ENCODE measurements at regions not wholly inside any gene's neighbourhood (a gene's known extent, or its start where the extent isn't known, plus 50 kb on each side); places are given as distances from the start of the nearest gene placed in this dataset.

DNA sequence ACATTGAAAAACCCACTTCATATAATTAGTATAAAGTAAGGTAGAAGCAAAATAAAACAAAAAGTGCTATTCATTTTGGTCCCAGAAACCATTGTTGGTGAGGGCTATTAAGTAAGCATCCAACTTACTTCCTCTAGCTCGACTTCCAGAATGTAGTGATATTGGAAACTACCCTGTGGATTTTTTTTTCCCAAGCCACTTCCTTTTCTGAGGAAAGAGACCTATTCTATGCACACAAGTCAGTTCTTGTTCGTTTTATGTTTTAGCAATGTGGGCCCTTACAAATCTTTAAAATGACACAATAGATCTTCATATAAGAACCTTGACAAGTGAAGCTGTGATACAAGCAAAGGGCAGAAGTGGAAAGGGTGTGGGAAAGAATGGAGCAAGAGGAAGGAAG lies 402.0 kb upstream of the TBL1XR1 start:
- TF ChIP-seq, protein P1, sequence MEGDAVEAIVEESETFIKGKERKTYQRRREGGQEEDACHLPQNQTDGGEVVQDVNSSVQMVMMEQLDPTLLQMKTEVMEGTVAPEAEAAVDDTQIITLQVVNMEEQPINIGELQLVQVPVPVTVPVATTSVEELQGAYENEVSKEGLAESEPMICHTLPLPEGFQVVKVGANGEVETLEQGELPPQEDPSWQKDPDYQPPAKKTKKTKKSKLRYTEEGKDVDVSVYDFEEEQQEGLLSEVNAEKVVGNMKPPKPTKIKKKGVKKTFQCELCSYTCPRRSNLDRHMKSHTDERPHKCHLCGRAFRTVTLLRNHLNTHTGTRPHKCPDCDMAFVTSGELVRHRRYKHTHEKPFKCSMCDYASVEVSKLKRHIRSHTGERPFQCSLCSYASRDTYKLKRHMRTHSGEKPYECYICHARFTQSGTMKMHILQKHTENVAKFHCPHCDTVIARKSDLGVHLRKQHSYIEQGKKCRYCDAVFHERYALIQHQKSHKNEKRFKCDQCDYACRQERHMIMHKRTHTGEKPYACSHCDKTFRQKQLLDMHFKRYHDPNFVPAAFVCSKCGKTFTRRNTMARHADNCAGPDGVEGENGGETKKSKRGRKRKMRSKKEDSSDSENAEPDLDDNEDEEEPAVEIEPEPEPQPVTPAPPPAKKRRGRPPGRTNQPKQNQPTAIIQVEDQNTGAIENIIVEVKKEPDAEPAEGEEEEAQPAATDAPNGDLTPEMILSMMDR (IDR thresholded peaks at IDR 0.05; ENCODE audit: borderline replicate concordance) = no peak
- Histone ChIP-seq H3K27ac (replicated peaks) (no peak overlapping the region), H3K27me3 (ENCODE audit: low read depth) (no peaks in the 10 kb centered on the region), H3K4me3 (no peak overlapping the region), H3K9me3 (replicated peaks) (no peaks in the 10 kb centered on the region), H3K4me1 (peaks cover 51% of the 10 kb centered on the region), H3K36me3 (no peaks in the 10 kb centered on the region)
- DNase-seq = no peak
- intact Hi-C loops (cut with micrococcal nuclease) = no loop called here

DNA sequence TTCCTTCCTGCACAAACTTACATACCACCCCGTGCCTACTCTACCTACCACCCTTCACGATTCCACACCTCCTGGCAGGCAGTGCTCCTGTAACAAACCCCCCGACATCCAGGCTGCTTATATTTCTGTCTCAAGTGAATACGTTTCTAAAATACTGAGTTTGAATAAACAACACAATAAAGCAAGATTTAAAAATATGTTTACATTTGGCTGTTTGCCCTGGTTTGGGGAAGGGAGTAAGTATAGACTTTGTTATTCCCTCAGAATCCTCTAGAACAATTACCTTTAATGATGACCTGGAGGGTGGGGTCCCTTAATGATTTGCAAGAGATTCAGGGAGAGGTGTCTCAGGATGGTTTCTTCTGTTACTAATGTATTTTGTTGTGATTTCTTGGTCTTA lies 402.6 kb upstream of the TBL1XR1 start:
- Histone ChIP-seq H3K9me3 (replicated peaks) (peaks cover under 1% of the 10 kb centered on the region), H3K4me3 (no peak overlapping the region), H3K27ac (replicated peaks) (no peak overlapping the region), H3K27me3 (ENCODE audit: low read depth) (no peaks in the 10 kb centered on the region), H3K4me1 (peaks cover 51% of the 10 kb centered on the region), H3K36me3 (no peaks in the 10 kb centered on the region)
- TF ChIP-seq, protein P1 (IDR thresholded peaks at IDR 0.05; ENCODE audit: borderline replicate concordance) = no peak
- DNase-seq = no peak
- intact Hi-C loops (cut with micrococcal nuclease) = no loop called here

DNA sequence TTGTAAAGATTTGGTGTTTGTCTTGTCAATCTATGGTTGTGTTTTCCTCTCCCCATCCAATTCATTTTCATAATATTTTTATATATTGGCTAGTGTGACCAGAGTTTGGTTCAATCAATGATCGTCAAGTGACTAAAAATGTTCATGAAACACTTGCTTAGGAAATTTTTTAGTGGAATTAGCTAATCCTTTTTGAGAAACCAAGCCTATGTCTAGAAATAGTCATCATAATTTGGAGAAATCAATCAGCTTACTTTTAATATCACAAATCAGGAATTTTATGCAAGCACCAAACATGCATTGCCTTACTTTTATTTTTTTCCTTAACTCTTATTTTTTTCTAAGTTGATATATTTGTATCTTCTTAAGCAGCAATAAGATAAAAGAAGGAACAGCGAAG lies 403.1 kb upstream of the TBL1XR1 start:
- Histone ChIP-seq H3K27ac (replicated peaks) (no peak overlapping the region), H3K4me3 (no peak overlapping the region), H3K4me1 (peaks cover 51% of the 10 kb centered on the region), H3K27me3 (ENCODE audit: low read depth) (no peaks in the 10 kb centered on the region), H3K9me3 (replicated peaks) (peaks cover 7% of the 10 kb centered on the region), H3K36me3 (no peaks in the 10 kb centered on the region)
- no peak for DNase-seq
- intact Hi-C loops (cut with micrococcal nuclease) = no loop called here
- TF ChIP-seq, protein P1 (IDR thresholded peaks at IDR 0.05; ENCODE audit: borderline replicate concordance) = no peak

DNA sequence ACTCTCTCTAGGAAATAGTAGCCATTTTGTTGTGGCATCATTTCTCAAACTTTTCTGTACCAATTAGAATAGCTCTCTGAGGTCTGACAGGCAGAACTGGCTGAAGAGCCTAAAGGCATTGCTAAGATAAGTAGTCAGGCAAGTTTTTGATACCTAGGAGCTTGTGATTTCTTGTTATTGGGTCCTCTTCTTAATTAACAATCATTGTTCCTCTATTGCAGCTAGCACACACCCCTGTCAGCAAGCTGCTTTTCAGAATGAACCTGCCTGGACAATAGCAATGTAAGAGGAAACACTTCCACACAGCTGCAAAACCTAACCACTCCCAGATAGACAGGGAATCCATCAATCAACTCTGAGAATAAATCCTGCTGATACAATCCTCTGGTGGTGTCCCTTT lies 403.9 kb upstream of the TBL1XR1 start:
- Histone ChIP-seq H3K36me3 (no peaks in the 10 kb centered on the region), H3K4me3 (no peak overlapping the region), H3K27me3 (ENCODE audit: low read depth) (no peaks in the 10 kb centered on the region), H3K9me3 (replicated peaks) (peaks cover 7% of the 10 kb centered on the region), H3K27ac (replicated peaks) (no peak overlapping the region), H3K4me1 (peaks cover 50% of the 10 kb centered on the region)
- no peak for DNase-seq
- TF ChIP-seq, protein P1 (IDR thresholded peaks at IDR 0.05; ENCODE audit: borderline replicate concordance) = no peak
- intact Hi-C loops (cut with micrococcal nuclease) = no loop called here

DNA sequence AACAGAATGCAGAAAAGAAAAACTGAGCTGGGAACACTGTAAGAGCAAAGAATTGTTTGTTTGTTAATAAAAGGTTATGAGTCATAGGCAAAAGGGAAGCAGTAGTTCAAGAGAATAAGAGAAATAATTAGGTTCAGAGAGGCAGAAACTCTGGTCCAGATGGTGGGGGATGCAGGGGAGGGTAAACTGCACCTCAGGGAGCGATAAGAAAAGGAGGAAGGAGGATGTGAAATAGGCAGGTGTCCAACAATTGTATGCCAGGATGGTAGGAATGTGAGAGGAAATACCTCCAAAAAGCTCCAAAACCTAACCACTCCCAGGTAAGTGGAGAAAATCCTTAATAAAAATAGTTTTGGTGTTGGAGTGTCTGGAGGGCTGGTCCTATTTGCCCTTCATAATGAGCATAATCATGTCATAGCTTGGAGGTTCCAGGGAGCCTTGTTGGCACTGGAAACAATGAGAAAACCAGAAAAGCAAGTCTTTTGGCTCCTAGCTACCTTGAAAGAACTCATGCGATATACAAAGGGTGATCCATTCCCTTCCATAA lies 405.4 kb upstream of the TBL1XR1 start:
- Histone ChIP-seq H3K27ac (replicated peaks) (no peak overlapping the region), H3K27me3 (ENCODE audit: low read depth) (no peaks in the 10 kb centered on the region), H3K36me3 (no peaks in the 10 kb centered on the region), H3K4me1 (peaks cover 35% of the 10 kb centered on the region), H3K9me3 (replicated peaks) (peaks cover 7% of the 10 kb centered on the region), H3K4me3 (no peak overlapping the region)
- intact Hi-C loops (cut with micrococcal nuclease) = no loop called here
- no peak for DNase-seq
- TF ChIP-seq, protein P1 (IDR thresholded peaks at IDR 0.05; ENCODE audit: borderline replicate concordance) = no peak

Measured in left ventricle myocardium inferior (tissue), 1 donor.